Tibial nerve (tissue), 4 donors: ENCODE measurements at regions not wholly inside any gene's neighbourhood (a gene's known extent, or its start where the extent isn't known, plus 50 kb on each side); places are given as distances from the start of the nearest gene placed in this dataset.

Experiments
- DNase-seq, 2 donors: peaks; one replicate each; pipeline ENCODE4 v3.0.0-alpha.2; 2019; ENCODE audit warnings: low spot score in 2 of 2
- H3K27ac ChIP-seq, 4 donors: fragments of 200-600 bp; sonication (generic) in 3 of 4; one replicate each; pipeline ENCODE4 v1.5.1; 2017 to 2019; ENCODE audit warnings: mild to moderate bottlenecking in 1 of 4
- H3K27me3 ChIP-seq, 2 donors: fragments of 200-600 bp; sonication (generic) in 1 of 2; one replicate each; pipeline versions ENCODE4 v1.5.1 to v1.6.0; 2017 to 2019
- H3K36me3 ChIP-seq, 3 donors: fragments of 200-600 bp; sonication (generic); one replicate each; pipeline ENCODE4 v1.5.1; 2018 to 2019
- H3K4me1 ChIP-seq, 4 donors: fragments of 200-600 bp; sonication (generic) in 3 of 4; one replicate each; pipeline ENCODE4 v1.5.1; 2017 to 2019
- H3K4me3 ChIP-seq, 4 donors: fragments of 200-600 bp; sonication (generic) in 3 of 4; one replicate each; pipeline ENCODE4 v1.5.1; 2017 to 2019; ENCODE audit warnings: mild to moderate bottlenecking in 1 of 4, moderate library complexity in 1 of 4
- H3K9me3 ChIP-seq, 4 donors: fragments of 200-600 bp; sonication (generic) in 3 of 4; one replicate each; pipeline ENCODE4 v1.5.1; 2017 to 2019
- EP300 ChIP-seq, 2 donors: sonication (generic); formaldehyde crosslinking; IDR thresholded peaks; one replicate each; pipeline ENCODE4 v1.6.1; 2017; ENCODE audit warnings: antibody characterized with exemption in 2 of 2, mild to moderate bottlenecking in 1 of 2
- POLR2A ChIP-seq, 2 donors: fragments of 450-650 bp; IDR thresholded peaks; one replicate each; pipeline ENCODE4 v1.6.1; 2017; ENCODE audit warnings: antibody characterized with exemption in 2 of 2, mild to moderate bottlenecking in 2 of 2, moderate library complexity in 2 of 2
- WGBS, 2 donors: methylation state at CpG; one replicate each; pipeline ENCODE4 v1.1.5; 2018; 5-methylcytosine and 5-hydroxymethylcytosine counted together
- TF ChIP-seq, protein P1 (sequence below), 5 experiments: fragments of 200-600 bp in 3 of 5; fragments of 450-650 bp in 2 of 5; sonication (generic) in 3 of 5; IDR thresholded peaks; one replicate each; pipeline ENCODE4 v1.5.1; 2016 to 2019; ENCODE audit warnings: antibody characterized with exemption in 5 of 5, mild to moderate bottlenecking in 3 of 5, moderate library complexity in 2 of 5

DNA sequence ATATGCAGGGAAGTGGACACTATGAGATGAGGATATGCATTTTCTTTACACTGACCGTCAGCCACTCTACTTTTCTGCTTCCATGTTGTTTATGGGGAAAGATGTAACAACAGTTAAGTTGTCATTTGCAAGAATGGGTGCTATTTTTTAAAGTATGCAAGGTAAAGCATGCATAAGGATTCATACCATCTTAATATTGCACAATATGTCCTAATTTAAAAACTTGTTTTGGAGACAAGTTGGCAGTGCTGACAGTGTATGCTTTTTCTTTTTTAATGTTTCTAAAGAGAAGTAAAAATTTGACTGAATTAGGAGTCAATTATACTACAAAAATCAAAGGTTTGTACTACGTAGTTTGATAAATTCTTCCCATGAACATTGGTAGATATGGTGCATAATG, 435.4 kb downstream of the MMUT start:
- no peaks in the 10 kb centered on the region for H3K4me1 ChIP-seq
- WGBS, 2 donors: 77 to 93% methylated on average over 2 of the region's 2 CpGs
- no peak overlapping the region for H3K27ac ChIP-seq
- no peak for DNase-seq
- no peaks in the 10 kb centered on the region for H3K36me3 ChIP-seq
- TF ChIP-seq EP300 (IDR thresholded peaks at IDR 0.05) (no peak), POLR2A (IDR thresholded peaks at IDR 0.05) (no peak)
- TF ChIP-seq, protein P1, sequence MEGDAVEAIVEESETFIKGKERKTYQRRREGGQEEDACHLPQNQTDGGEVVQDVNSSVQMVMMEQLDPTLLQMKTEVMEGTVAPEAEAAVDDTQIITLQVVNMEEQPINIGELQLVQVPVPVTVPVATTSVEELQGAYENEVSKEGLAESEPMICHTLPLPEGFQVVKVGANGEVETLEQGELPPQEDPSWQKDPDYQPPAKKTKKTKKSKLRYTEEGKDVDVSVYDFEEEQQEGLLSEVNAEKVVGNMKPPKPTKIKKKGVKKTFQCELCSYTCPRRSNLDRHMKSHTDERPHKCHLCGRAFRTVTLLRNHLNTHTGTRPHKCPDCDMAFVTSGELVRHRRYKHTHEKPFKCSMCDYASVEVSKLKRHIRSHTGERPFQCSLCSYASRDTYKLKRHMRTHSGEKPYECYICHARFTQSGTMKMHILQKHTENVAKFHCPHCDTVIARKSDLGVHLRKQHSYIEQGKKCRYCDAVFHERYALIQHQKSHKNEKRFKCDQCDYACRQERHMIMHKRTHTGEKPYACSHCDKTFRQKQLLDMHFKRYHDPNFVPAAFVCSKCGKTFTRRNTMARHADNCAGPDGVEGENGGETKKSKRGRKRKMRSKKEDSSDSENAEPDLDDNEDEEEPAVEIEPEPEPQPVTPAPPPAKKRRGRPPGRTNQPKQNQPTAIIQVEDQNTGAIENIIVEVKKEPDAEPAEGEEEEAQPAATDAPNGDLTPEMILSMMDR (IDR thresholded peaks at IDR 0.05): no peak
- no peak overlapping the region for H3K4me3 ChIP-seq
- H3K27me3 ChIP-seq: no peaks in the 10 kb centered on the region
- H3K9me3 ChIP-seq: no peaks in the 10 kb centered on the region

DNA sequence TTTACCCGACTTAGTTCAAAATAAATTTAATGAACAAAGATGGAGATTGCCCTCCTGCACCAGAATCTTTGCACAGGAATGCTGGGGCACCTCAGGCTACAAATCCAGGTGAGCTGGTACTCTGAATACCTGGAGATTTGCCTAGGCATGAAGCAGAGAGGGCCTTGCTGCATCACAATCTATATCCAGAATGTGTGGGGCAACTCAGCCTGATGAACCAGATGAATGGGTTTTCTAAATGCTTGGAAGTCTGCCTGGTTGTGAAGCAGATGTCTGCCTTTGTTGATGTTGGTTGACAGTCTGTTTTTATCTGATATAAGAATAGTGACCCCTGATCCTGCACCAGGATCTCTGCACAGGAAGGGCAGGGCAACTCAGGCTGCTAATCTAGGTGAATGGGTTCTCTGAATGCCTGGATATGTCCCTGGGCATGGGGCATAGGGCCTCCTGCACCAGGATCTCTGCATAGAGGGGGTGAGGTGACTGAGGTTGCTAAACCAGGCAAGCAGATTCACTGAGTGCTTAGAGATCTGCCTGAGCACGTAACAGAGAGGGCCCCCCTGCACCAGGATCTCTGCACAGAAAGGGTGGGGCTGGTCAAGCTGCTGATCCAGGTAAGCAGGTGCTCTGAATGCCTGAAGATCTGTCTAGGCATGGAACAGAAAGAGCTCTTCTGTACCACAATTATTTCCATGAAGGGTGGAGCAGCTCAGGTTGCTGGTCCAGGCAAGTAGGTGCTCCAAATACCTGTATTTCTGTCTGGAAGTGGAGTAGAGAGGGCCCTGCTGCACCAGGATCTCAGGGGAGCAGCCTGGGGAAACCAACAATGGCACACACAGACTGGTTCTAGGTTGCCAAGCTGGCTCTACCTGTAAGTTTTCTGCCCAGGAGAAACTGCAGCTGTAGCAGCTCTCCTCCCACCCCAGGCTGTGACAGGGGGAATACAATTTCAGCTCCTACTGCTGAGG, 437.5 kb downstream of the MMUT start:
- no peaks in the 10 kb centered on the region for H3K4me1 ChIP-seq
- no peaks in the 10 kb centered on the region for H3K36me3 ChIP-seq
- 64 to 68% methylated on average over 2 of the region's 2 CpGs for WGBS, 2 donors
- TF ChIP-seq, protein P1 (IDR thresholded peaks at IDR 0.05): no peak
- TF ChIP-seq EP300 (IDR thresholded peaks at IDR 0.05): no peak
- H3K27ac ChIP-seq: no peak overlapping the region
- no peaks in the 10 kb centered on the region for H3K27me3 ChIP-seq
- DNase-seq: no peak
- no peaks in the 10 kb centered on the region for H3K9me3 ChIP-seq
- no peak overlapping the region for H3K4me3 ChIP-seq

DNA sequence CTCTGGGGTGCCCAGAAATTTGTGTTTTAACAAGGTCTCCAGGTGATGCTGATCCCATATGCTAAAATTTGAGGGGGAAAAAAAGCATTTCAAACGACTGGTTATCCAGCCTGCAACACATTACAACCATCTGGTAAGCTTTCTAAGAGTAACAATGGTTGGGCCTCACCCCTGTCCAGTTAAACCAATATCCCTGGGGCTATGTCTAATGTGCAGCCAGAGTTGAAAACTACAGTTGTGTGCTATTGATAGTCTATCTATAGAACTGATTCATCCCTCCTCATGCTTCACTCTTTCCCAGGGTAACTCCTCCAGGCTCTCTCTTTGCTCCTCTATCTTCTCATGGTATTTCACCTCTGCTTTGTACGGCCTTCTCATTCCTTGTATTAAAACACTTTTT, 458.3 kb downstream of the MMUT start:
- Histone ChIP-seq H3K27me3 (no peaks in the 10 kb centered on the region), H3K4me3 (no peak overlapping the region), H3K9me3 (peaks cover 0 to 5% (median 0%) of the 10 kb centered on the region in 4 donors), H3K4me1 (peaks cover 0 to 8% (median 0%) of the 10 kb centered on the region in 4 donors), H3K27ac (no peak overlapping the region), H3K36me3 (no peaks in the 10 kb centered on the region)
- DNase-seq: no peak
- TF ChIP-seq POLR2A (IDR thresholded peaks at IDR 0.05) (no peak), EP300 (IDR thresholded peaks at IDR 0.05) (no peak)
- TF ChIP-seq, protein P1 (IDR thresholded peaks at IDR 0.05): no peak
- WGBS, 2 donors: 24 to 51% methylated on average over 2 of the region's 2 CpGs

DNA sequence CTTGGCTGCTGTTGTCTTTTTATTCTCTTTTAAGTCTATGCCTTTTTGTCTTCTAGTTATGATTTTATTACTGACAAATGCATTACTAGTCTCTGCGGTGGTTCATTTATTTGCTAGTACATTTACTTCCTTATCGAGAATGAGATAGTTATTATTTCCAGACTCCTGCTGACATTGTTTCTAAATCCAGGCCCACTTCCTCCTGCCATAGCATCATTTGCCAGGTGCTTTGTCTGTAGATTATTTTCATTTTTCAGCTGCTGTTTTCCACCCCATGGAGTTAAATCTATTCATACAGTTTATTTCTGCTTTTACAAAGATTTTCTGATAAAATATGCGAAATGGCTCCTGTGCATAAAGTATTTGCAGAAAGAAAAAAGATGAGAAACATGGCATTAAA, 459.7 kb downstream of the MMUT start:
- Histone ChIP-seq H3K4me3 (no peak overlapping the region), H3K9me3 (no peaks in the 10 kb centered on the region)
- DNase-seq: no peak

More for the DNA sequence above, 459.7 kb downstream of the MMUT start:
- peaks cover 0 to 8% (median 0%) of the 10 kb centered on the region in 4 donors for H3K4me1 ChIP-seq
- WGBS, 2 donors: 59 to 70% methylated on average over 3 of the region's 3 CpGs
- H3K36me3 ChIP-seq: no peaks in the 10 kb centered on the region
- no peak overlapping the region for H3K27ac ChIP-seq
- TF ChIP-seq, protein P1 (IDR thresholded peaks at IDR 0.05): no peak
- TF ChIP-seq POLR2A (IDR thresholded peaks at IDR 0.05) (no peak), EP300 (IDR thresholded peaks at IDR 0.05) (no peak)
- H3K27me3 ChIP-seq: no peaks in the 10 kb centered on the region
